IPS-11a (cell line): ENCODE measurements at regions not wholly inside any gene's neighbourhood (a gene's known extent, or its start where the extent isn't known, plus 50 kb on each side); places are given as distances from the start of the nearest gene placed in this dataset.

Experiments
- H3K4me3 ChIP-seq: one replicate; pipeline ENCODE4 v1.5.1; 2013; ENCODE audit warnings: low read depth, low read length, control low read depth

DNA sequence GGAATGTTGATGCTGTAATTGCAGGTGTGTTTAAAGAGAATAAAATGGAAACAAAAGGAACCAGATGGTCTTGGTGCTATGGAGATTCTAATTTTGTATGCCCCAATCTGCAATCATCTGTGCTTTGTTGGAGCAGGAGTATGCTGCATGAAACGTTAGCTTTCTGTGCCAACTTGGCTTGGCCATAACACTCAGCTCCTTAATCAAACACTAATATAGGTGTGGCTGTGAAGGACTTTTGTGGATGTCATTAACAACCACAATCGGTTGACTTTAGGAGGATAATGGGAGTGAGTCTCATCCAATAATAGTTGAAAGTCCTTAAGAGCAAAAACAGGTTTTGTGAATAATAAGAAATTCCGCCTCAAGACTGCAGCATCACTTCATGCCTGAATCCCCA, 399.2 kb downstream of the NLGN4X start:
- no peak overlapping the region for H3K4me3 ChIP-seq

GRCh38 chrX:5829060-5829459, 399.6 kb downstream of the NLGN4X start:
- no peak overlapping the region for H3K4me3 ChIP-seq

DNA sequence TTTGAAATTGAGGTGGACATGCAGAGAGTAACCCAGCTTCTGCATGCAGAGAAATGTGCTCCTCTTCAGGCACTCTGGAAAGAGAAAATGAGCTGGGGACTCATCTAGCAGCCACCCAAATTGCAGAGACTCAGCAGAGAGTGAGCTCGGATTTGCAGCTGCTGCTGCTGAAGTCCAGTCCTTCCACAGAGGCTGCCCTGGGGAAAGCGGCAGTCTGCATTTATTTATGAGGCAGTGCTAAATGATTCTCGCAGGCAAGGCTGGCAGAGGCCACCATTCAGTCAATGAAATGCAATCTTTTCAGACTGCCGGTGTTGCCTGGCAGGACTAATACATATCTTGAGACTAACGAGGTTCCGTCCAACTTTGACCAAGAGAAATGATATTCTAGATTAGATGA, 404.8 kb downstream of the NLGN4X start:
- H3K4me3 ChIP-seq, result no peak overlapping the region

DNA sequence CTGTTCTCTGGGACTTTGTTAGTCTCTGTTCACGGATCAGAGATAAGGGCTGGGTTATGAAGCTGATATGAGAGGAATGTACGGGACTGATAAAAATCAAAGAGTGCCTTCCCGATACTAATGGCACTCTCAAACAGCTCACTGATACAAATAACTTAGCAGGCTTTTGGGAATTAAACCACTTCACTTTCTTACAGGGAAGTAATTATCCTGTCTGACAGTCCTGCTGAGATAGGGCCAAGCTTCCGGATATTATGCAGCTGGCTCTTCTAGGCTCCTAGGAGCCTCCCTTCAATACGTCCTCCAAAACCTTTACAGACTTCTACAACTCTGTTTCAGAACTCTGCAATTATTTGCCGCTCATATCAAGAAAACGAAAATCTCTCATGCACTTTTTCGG, 418.0 kb downstream of the NLGN4X start:
- no peak overlapping the region for H3K4me3 ChIP-seq

DNA sequence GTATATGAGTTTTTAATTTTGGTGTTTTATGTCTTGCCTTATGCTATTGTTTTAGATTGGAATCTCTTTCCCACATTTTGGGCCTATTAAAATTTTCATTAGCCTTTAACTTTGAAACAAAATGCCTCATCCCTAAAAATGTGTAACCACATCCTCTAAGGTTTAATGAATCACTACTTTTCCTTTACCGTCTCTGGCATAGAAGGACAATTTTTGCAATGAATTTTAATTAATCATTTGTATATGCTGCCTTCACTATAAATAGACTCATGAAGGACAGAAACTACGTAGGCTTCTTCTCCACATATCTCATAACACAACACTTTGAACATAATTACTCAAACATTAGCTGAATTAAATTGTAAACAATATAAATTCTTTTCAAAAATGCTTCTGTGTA, 421.5 kb downstream of the NLGN4X start:
- no peak overlapping the region for H3K4me3 ChIP-seq

- no peak overlapping the region for H3K4me3 ChIP-seq
Measured at GRCh38 chrX:5802391-5802790, 426.3 kb downstream of the NLGN4X start.

DNA sequence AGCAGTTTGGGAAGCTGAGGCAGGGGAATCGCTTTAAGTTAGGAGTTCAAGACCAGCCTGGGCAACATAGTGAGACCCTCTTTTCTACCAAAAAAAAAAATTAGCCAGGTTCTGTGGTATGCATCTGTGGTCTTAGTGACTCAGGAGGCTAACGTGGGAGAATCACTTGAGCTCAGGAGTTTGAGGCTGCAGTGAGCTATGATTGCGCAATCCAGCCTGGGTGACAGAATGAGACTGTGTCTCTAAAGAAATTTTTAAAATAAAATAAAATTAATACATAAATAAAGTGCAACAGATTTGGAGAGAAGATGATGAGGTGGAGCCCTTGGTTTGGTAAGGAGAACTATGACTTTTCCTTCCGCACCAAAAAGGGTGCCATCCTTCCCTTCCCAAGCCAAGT, 436.9 kb downstream of the NLGN4X start:
- no peak overlapping the region for H3K4me3 ChIP-seq

DNA sequence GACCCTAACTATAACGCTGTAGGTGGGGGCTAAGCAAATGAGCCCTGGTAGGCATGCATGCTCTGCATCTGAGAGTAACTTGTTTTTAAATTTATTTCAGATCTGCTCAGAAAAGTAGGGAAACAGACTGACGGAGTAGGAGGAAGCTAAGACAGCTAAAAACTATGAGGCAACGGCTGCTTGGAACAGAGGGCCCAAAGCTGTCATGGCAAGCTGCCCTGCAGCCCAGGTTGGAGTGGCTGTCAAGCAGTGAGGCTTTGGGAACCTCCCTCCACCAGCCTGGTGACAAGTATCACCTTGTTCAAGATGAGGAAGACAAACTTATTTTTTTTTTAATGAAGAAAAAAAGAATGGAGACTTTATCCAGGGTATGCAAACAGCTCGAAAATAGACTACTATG, 439.8 kb downstream of the NLGN4X start:
- no peak overlapping the region for H3K4me3 ChIP-seq

DNA sequence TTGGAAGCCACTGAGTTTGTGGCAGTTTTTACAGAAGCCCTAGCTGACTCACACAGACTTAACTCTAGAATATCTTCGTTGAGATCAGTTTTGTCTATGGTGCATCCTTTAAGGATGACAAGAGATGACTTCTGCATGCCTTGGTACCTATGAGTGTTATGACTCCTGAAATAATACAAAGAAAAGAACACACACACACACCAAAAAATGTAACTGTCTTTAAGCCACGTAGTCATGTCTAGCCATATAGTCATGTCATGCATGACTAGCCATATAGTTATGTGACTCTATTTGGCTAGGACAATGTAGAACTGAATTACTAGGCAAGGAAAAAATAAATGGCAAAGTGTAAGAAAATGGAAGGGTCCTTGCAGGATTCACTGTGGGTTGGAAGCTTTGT, 447.8 kb downstream of the NLGN4X start:
- no peak overlapping the region for H3K4me3 ChIP-seq

DNA sequence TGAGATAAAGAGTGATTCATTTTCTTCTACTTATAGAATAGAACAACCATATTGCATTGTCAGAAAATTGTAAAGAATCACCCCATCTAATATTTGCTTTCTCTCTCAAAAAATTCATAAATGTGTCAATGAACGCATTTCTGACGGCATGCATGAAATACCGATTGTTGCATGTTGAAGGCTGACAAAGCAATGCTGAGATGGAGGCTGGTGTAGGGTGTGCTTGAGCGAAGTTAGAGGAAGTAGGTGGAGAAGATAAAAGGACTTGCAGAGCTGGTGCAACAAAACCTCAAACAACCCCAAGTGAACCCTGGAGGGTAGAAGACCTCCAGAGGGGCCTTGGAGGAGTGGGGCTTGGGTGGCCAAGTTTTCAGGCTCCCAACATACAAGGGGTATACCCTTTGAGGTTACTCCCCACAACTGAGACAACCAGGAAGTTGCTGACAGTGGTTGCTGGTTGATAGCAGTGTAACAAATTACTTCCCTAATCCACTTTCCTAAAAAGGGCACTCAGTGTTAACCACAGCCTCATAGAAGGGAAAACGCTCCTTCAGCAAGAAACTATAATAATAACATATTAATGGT, 452.7 kb downstream of the NLGN4X start:
- H3K4me3 ChIP-seq, result no peak overlapping the region

GRCh38 chrX:5774446-5774845, 454.2 kb downstream of the NLGN4X start:
- no peak overlapping the region for H3K4me3 ChIP-seq

DNA sequence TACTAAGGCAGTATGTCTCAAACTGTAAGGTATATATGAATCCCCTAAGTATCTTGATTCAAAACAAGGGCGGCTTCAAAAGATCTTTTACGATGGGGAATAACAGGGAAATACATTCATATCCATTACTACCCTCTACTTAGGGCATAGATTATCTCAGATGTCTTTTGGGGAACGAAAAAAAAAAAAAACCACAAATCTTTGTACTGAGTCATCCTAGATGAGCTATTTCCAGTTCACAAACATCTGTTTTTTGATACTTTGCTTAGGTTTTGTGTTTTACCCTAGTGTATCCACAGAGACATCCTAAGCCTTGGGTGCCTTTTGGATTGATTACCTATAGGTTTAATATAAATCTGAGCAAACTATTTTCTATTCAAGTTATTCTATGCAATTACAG, 457.2 kb downstream of the NLGN4X start:
- H3K4me3 ChIP-seq, result no peak overlapping the region

- no peak overlapping the region for H3K4me3 ChIP-seq
Measured at GRCh38 chrX:5756616-5757015, 472.1 kb downstream of the NLGN4X start.

DNA sequence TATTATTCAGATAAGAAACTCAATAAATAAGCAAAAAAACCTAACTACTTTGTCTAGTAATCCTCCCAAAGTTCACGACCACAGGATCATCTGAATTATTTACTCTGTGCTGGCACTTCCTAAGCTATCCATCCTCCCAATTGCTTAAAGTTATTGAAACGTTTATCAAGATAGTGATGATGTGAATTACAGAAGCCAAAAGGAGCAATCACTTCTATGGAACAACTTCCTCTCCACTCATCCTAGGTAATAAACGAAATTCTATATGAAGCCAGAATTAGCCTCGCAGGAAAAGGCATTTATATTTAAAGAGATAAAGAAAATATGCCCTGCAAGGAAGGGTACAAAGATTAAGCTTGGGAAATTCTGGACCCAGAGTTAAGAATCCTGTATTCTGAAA, 475.4 kb downstream of the NLGN4X start:
- H3K4me3 ChIP-seq, result no peak overlapping the region

DNA sequence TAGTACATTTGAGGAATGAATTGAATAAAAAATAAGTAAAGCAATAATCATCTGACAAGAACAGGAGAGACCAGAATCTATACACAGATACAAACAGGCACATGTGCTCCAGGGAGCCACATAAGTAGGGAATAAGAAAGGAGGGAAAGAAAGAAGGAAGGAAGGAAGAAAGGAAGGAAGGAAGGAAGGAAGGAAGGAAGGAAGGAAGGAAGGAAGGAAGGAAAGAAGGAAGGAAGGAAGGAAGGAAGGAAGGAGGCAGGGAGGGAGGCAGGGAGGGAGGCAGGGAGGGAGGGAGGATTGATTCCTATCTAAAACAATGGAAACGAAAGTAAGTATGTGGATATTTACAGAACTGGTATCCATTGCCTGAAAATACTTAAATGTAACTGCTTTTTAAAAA, 475.8 kb downstream of the NLGN4X start:
- H3K4me3 ChIP-seq, result no peak overlapping the region

DNA sequence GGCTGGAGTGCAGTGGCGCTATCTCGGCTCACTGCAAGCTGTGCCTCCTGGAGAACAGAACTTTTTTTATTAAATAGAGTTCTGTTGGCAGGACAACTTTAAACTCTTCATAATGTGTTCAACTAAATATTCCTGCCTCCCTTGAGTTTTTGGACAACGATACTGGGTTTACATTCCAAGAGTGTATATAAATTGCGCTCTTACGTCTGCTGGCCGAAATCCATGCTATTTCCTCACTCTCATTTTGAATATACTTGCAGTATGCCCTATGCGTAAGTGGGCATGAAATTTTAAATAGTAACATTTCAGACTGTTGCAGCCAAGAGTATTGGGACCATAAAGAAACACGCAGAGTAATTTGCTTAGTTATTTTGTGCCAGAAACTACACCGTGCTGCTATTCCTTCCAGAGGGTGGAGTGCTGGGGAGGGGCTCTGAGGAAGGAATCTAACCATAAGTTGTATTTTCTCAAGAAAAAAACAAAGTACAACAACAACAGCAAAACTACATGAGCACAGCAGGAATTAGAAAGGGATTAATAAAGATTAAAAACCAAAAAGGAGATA, 480.0 kb downstream of the NLGN4X start:
- no peak overlapping the region for H3K4me3 ChIP-seq

DNA sequence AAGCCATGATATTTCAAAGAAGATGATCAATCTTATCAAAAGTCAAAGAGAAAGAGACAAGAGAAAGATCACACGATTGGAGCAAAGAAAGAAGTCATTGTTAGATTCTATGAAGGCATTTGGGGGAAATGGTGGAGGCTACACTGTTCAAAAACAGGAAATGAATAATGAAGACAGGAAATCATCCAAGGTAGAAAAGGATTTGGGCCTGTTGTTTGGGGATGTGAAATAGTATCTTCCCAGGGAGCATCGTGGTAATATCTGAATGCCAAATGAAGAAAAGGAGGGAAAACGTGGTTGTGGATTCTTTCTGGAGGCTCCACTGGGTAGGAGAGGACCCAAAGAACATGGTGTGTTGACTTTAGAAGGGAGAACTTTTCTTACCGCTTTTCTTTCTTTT, 482.4 kb downstream of the NLGN4X start:
- H3K4me3 ChIP-seq, result no peak overlapping the region

DNA sequence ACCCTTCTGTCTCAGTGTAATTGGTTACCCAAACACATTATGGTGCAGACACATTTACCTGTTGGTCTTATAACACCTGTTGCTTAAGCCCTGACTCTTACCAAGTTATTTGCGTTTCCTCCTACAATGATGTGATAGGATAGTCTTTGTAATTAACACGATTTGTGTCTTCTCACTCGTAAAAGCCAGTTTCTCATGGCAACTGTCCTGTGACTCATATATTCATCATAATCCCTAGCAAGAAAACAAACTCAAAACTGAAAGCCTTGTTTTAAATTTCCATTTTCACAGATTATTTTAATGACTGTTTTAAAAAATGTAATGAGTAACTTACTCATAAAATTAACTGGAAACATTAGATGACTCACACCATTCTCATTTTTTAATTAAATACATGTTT, 495.2 kb downstream of the NLGN4X start:
- no peak overlapping the region for H3K4me3 ChIP-seq

DNA sequence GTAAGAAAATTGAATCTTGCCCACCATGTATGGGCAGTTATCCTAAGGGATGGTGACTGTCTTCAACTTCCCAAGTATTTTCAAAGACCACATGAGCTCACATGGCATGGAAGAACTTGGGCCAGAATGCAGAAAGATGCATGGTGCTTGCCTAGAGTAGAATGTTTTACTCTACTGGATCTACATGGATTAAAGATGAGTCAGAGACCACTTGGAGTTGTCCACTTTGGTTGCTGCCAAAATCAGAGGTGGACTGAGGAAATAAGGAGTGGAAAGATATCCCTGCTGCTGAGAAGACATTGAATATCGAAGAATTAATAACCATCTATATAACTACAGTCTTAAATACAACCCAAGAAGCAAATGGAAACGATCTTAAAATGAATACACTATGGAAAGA, 498.1 kb downstream of the NLGN4X start:
- H3K4me3 ChIP-seq, result no peak overlapping the region

- H3K4me3 ChIP-seq, result no peak overlapping the region
Measured at GRCh38 chrX:5726224-5726623, 502.4 kb downstream of the NLGN4X start.

DNA sequence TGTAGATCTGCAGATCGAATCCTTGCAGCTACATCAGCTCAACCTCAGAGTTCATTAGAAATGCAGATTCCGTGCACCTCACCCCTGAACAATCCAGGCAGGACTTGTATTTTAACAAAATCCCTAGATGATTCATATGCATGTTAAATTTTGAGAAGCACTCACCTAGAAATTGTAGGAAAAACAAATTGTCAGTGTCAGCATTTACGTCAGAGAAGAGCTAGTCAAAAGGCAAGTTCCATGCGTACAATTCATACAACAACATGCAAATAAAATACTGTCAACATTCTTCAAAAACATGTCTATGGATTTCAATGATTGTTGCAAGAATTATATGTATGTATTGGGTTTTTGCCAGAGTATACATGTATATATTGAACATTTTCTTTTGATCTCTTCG, 504.5 kb downstream of the NLGN4X start:
- no peak overlapping the region for H3K4me3 ChIP-seq

GRCh38 chrX:5718651-5719050, 510.0 kb downstream of the NLGN4X start:
- no peak overlapping the region for H3K4me3 ChIP-seq

- H3K4me3 ChIP-seq, result no peak overlapping the region
Measured at GRCh38 chrX:5716666-5717065, 512.0 kb downstream of the NLGN4X start.
